ENCODE measurements at regions not wholly inside any gene's neighbourhood (a gene's known extent, or its start where the extent isn't known, plus 50 kb on each side); places are given as distances from the start of the nearest gene placed in this dataset.

- no peak overlapping the region for H3K4me3 ChIP-seq (ENCODE audit: low read length)
- no peak for TF ChIP-seq CTCF (conservative IDR thresholded peaks at IDR 0.05; ENCODE audit: low read depth, low read length)
- DNase-seq (ENCODE audit: low read depth): no peak
These were observed 96.1 kb upstream of the RET start for GRCh38 chr10:42980553-42981357.

- DNase-seq (ENCODE audit: low read depth): no peak
- H3K4me3 ChIP-seq (ENCODE audit: low read length): no peak overlapping the region
- no peak for TF ChIP-seq CTCF (conservative IDR thresholded peaks at IDR 0.05; ENCODE audit: low read depth, low read length)
These were observed 95.3 kb upstream of the RET start for GRCh38 chr10:42981358-42982236.

- no peak for TF ChIP-seq CTCF (conservative IDR thresholded peaks at IDR 0.05; ENCODE audit: low read depth, low read length)
- DNase-seq (ENCODE audit: low read depth): no peak
These were observed 93.9 kb upstream of the RET start for GRCh38 chr10:42982891-42983506.

GRCh38 chr10:42983591-42983990 lies 93.3 kb upstream of the RET start:
- H3K4me3 ChIP-seq (ENCODE audit: low read length): no peak overlapping the region
- no peak for TF ChIP-seq CTCF (conservative IDR thresholded peaks at IDR 0.05; ENCODE audit: low read depth, low read length)
- no peak for DNase-seq (ENCODE audit: low read depth)

More at GRCh38 chr10:42982891-42983506, 93.9 kb upstream of the RET start:
- no peak overlapping the region for H3K4me3 ChIP-seq (ENCODE audit: low read length)

- DNase-seq (ENCODE audit: low read depth): no peak
- no peak for TF ChIP-seq CTCF (conservative IDR thresholded peaks at IDR 0.05; ENCODE audit: low read depth, low read length)
- H3K4me3 ChIP-seq (ENCODE audit: low read length): no peak overlapping the region
These were observed 92.7 kb upstream of the RET start for GRCh38 chr10:42984035-42984610.

GRCh38 chr10:42984761-42985325 lies 92.0 kb upstream of the RET start:
- H3K4me3 ChIP-seq (ENCODE audit: low read length): no peak overlapping the region
- no peak for TF ChIP-seq CTCF (conservative IDR thresholded peaks at IDR 0.05; ENCODE audit: low read depth, low read length)
- no peak for DNase-seq (ENCODE audit: low read depth)

All from retinal pigment epithelial cell (primary cell).